Fibroblast of lung (primary cell): ENCODE measurements at regions not wholly inside any gene's neighbourhood (a gene's known extent, or its start where the extent isn't known, plus 50 kb on each side); places are given as distances from the start of the nearest gene placed in this dataset.

ENCODE experiments used
- DNase-seq, 2 donors: peaks; one replicate each; pipeline versions ENCODE4 v3.0.0 to v3.0.0-alpha.2; 2010; ENCODE audit warnings: low read depth in 2 of 2
- H2AFZ ChIP-seq: 2 replicates; pipeline ENCODE4 v1.5.1; 2012; ENCODE audit warnings: low read length, control low read depth, inconsistent platforms
- H3K27ac ChIP-seq: 2 replicates; pipeline ENCODE4 v1.5.1; 2011; ENCODE audit warnings: low read length, control low read depth; ENCODE audit not compliant: insufficient read depth
- H3K27me3 ChIP-seq: 2 replicates; pipeline ENCODE4 v1.5.1; 2011; ENCODE audit warnings: mild to moderate bottlenecking, low read length; ENCODE audit not compliant: control insufficient read depth, insufficient read depth
- H3K36me3 ChIP-seq: 2 replicates; pipeline ENCODE4 v1.5.1; 2011; ENCODE audit warnings: low read length; ENCODE audit not compliant: control insufficient read depth, insufficient read depth
- H3K4me1 ChIP-seq: 2 replicates; pipeline ENCODE4 v1.5.1; 2011; ENCODE audit warnings: low read length; ENCODE audit not compliant: control insufficient read depth, insufficient read depth; ENCODE audit errors: extremely low read depth
- H3K4me2 ChIP-seq: 2 replicates; pipeline ENCODE4 v1.5.1; 2011; ENCODE audit warnings: low read length, control low read depth; ENCODE audit not compliant: insufficient read depth; ENCODE audit errors: extremely low read depth
- H3K4me3 ChIP-seq, 4 experiments: fragments of 200-600 bp in 1 of 4; sonication (generic) in 1 of 4; replicated peaks in 1 of 4; 2 replicates each; pipeline ENCODE4 v1.5.1; 2011 to 2016; ENCODE audit warnings: low read length in 4 of 4, low read depth in 3 of 4, mild to moderate bottlenecking in 3 of 4, control low read depth in 2 of 4, inconsistent platforms in 1 of 4, mixed read lengths in 1 of 4; ENCODE audit not compliant: insufficient read depth in 1 of 4; ENCODE audit errors: control extremely low read depth in 1 of 4
- H3K79me2 ChIP-seq: 2 replicates; pipeline ENCODE4 v1.5.1; 2012; ENCODE audit warnings: mild to moderate bottlenecking, low read length, inconsistent platforms; ENCODE audit not compliant: control insufficient read depth, insufficient read depth
- H3K9ac ChIP-seq: 2 replicates; pipeline ENCODE4 v1.5.1; 2011; ENCODE audit warnings: mild to moderate bottlenecking, low read length, control low read depth; ENCODE audit not compliant: insufficient read depth
- H3K9me3 ChIP-seq: 2 replicates; pipeline ENCODE4 v1.5.1; 2012; ENCODE audit warnings: low read depth, low read length; ENCODE audit not compliant: control insufficient read depth, insufficient read depth
- H4K20me1 ChIP-seq: 2 replicates; pipeline ENCODE4 v1.5.1; 2011; ENCODE audit warnings: low read length; ENCODE audit not compliant: control insufficient read depth, insufficient read depth; ENCODE audit errors: extremely low read depth
- EZH2 ChIP-seq: IDR thresholded peaks from 2 replicates; pipeline ENCODE4 v1.5.1; 2012; ENCODE audit warnings: low read length, control low read depth, mild to moderate bottlenecking; ENCODE audit errors: missing control alignments
- TF ChIP-seq, protein P1 (sequence below), 2 donors: IDR thresholded peaks in 1 of 2; conservative IDR thresholded peaks in 1 of 2; 1 replicate in 1 of 2; 2 replicates in 1 of 2; pipeline ENCODE4 v1.5.1; 2011 to 2012; ENCODE audit warnings: low read length in 2 of 2, control low read depth in 1 of 2, inconsistent platforms in 1 of 2, low read depth in 1 of 2, mild to moderate bottlenecking in 1 of 2

DNA sequence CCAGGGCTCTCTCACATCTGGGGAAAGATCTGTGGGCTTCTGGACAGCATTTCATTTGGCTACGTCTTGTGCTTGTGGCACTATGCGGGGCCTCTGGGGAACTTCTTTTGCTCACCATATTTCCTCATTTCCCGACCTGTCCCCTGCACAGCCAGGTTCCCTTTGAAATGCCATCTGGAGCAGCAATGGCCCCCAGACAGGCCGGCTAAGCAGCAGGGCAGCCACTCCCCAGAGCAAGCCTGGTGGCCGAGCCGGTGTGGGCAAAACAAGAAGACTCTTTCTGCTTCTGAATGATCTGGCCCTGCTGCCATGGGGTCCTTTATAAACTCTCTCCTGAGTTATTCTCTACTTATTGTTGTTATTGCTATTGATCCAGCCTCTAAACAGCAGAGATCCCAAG, 190.7 kb upstream of the NECTIN1 start:
- Histone ChIP-seq H2AFZ (no peak overlapping the region), H3K4me3 (no peak overlapping the region), H3K9me3 (no peaks in the 10 kb centered on the region), H3K9ac (no peak overlapping the region), H3K27me3 (no peaks in the 10 kb centered on the region), H4K20me1 (no peaks in the 10 kb centered on the region), H3K4me1 (no peaks in the 10 kb centered on the region), H3K36me3 (no peaks in the 10 kb centered on the region), H3K79me2 (no peaks in the 10 kb centered on the region), H3K4me2 (no peak overlapping the region), H3K27ac (no peak overlapping the region)
- TF ChIP-seq, protein P1, sequence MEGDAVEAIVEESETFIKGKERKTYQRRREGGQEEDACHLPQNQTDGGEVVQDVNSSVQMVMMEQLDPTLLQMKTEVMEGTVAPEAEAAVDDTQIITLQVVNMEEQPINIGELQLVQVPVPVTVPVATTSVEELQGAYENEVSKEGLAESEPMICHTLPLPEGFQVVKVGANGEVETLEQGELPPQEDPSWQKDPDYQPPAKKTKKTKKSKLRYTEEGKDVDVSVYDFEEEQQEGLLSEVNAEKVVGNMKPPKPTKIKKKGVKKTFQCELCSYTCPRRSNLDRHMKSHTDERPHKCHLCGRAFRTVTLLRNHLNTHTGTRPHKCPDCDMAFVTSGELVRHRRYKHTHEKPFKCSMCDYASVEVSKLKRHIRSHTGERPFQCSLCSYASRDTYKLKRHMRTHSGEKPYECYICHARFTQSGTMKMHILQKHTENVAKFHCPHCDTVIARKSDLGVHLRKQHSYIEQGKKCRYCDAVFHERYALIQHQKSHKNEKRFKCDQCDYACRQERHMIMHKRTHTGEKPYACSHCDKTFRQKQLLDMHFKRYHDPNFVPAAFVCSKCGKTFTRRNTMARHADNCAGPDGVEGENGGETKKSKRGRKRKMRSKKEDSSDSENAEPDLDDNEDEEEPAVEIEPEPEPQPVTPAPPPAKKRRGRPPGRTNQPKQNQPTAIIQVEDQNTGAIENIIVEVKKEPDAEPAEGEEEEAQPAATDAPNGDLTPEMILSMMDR (conservative IDR thresholded peaks at IDR 0.05 in 1 of 2, IDR thresholded peaks at IDR 0.05 in 1 of 2; ENCODE audit: low read depth in 1 of 2, low read length in 2 of 2), result no peak
- TF ChIP-seq EZH2, result no peak
- no peak for DNase-seq

DNA sequence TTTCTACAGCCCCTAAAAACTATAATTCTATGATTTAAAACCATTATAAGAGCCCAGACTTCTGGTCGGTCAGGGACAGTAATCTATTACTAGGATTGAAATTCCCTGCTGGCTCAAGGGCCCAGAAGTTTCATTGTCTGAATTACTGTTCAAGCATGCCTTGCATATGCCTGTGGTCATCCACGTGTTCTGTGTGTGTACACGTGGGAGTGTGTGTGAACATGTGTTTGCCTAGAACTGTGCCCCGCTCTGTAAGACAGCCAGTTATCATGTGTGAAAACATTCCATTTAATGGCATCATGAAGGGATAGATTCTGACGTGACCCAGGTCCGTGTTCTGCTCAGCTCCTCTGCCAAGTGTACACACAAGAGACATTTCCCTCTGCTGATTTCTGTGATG, 189.3 kb upstream of the NECTIN1 start:
- no peak overlapping the region for H3K4me2 ChIP-seq
- H3K9ac ChIP-seq, result no peak overlapping the region
- no peaks in the 10 kb centered on the region for H3K36me3 ChIP-seq
- no peak overlapping the region for H3K27ac ChIP-seq
- H3K79me2 ChIP-seq, result no peaks in the 10 kb centered on the region
- no peak for DNase-seq
- no peaks in the 10 kb centered on the region for H3K27me3 ChIP-seq
- no peak overlapping the region for H2AFZ ChIP-seq
- H4K20me1 ChIP-seq, result no peaks in the 10 kb centered on the region
- H3K4me1 ChIP-seq, result no peaks in the 10 kb centered on the region
- H3K9me3 ChIP-seq, result no peaks in the 10 kb centered on the region
- no peak for TF ChIP-seq EZH2
- TF ChIP-seq, protein P1 (conservative IDR thresholded peaks at IDR 0.05 in 1 of 2, IDR thresholded peaks at IDR 0.05 in 1 of 2; ENCODE audit: low read depth in 1 of 2, low read length in 2 of 2), result no peak
- no peak overlapping the region for H3K4me3 ChIP-seq

DNA sequence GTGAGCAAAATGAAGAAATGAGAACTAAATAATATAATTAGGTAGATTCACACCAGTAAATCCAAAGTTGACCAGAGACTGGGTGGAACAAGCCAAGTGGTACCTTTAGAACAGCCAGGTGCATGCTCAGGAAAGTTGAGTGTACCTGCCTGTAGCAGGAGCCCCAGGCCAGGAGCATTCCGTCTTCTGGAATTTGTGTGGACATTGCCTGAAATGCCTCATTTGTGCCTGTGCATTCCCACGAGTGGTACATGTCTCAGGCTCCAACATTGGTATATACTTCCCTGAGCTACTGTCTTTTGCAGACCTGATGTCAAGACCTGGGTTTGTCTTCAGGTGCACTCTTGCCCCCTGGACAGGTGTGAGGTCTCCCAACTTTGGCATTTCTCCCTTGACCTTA, 187.6 kb upstream of the NECTIN1 start:
- no peak overlapping the region for H3K4me3 ChIP-seq

More for the DNA sequence above, 187.6 kb upstream of the NECTIN1 start:
- no peaks in the 10 kb centered on the region for H3K36me3 ChIP-seq
- TF ChIP-seq EZH2, result no peak
- TF ChIP-seq, protein P1 (conservative IDR thresholded peaks at IDR 0.05 in 1 of 2, IDR thresholded peaks at IDR 0.05 in 1 of 2; ENCODE audit: low read depth in 1 of 2, low read length in 2 of 2), result no peak
- H3K4me1 ChIP-seq, result no peaks in the 10 kb centered on the region
- H4K20me1 ChIP-seq, result no peaks in the 10 kb centered on the region
- no peak for DNase-seq
- no peak overlapping the region for H3K27ac ChIP-seq
- no peaks in the 10 kb centered on the region for H3K9me3 ChIP-seq
- no peak overlapping the region for H2AFZ ChIP-seq
- no peaks in the 10 kb centered on the region for H3K79me2 ChIP-seq
- H3K4me2 ChIP-seq, result no peak overlapping the region
- H3K27me3 ChIP-seq, result no peaks in the 10 kb centered on the region
- H3K9ac ChIP-seq, result no peak overlapping the region
